ENCODE measurements at regions not wholly inside any gene's neighbourhood (a gene's known extent, or its start where the extent isn't known, plus 50 kb on each side); places are given as distances from the start of the nearest gene placed in this dataset.

- DNase-seq = no peak
- Histone ChIP-seq H3K27me3 (no peaks in the 10 kb centered on the region), H3K27ac (no peak overlapping the region), H3K9me3 (no peaks in the 10 kb centered on the region), H3K4me1 (ENCODE audit: insufficient read depth) (no peaks in the 10 kb centered on the region), H3K4me3 (no peak overlapping the region), H3K36me3 (no peaks in the 10 kb centered on the region)
- WGBS, 3 donors = 68 to 82% (median 74%) methylated on average over 1 of the region's 1 CpG
- TF ChIP-seq, protein P1, sequence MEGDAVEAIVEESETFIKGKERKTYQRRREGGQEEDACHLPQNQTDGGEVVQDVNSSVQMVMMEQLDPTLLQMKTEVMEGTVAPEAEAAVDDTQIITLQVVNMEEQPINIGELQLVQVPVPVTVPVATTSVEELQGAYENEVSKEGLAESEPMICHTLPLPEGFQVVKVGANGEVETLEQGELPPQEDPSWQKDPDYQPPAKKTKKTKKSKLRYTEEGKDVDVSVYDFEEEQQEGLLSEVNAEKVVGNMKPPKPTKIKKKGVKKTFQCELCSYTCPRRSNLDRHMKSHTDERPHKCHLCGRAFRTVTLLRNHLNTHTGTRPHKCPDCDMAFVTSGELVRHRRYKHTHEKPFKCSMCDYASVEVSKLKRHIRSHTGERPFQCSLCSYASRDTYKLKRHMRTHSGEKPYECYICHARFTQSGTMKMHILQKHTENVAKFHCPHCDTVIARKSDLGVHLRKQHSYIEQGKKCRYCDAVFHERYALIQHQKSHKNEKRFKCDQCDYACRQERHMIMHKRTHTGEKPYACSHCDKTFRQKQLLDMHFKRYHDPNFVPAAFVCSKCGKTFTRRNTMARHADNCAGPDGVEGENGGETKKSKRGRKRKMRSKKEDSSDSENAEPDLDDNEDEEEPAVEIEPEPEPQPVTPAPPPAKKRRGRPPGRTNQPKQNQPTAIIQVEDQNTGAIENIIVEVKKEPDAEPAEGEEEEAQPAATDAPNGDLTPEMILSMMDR (IDR thresholded peaks at IDR 0.05) = no peak
- intact Hi-C loops (cut with DNase I) = no loop called here
Measured at GRCh38 chr1:106207185-106207584, 849.3 kb upstream of the PRMT6 start.

DNA sequence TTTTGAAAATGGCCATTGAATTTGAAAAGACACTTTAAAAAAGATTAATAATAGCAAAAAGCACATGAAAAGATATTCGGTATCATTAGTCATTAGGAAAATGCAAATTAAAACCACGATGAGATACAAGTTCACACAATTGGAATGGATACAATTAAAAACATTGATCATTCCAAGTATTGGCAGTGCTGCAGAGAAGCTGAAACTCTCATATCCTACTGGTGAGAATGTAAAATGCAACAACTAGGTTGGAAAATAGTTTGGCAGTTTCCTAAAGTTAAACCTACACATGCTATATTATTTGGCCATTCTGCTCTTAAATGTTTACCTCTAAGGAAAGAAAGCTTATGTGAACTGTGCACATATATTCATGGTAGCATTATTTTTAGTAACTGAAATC is 838.7 kb upstream of the PRMT6 start:
- H3K27me3 ChIP-seq = no peaks in the 10 kb centered on the region
- no peak for TF ChIP-seq EP300 (IDR thresholded peaks at IDR 0.05)
- no peak for TF ChIP-seq POLR2A (IDR thresholded peaks at IDR 0.05)
- TF ChIP-seq, protein P1 (IDR thresholded peaks at IDR 0.05) = no peak
- no peak overlapping the region for H3K27ac ChIP-seq
- H3K36me3 ChIP-seq = no peaks in the 10 kb centered on the region
- WGBS, 3 donors = 7 to 13% (median 8%) methylated on average over 2 of the region's 2 CpGs
- H3K9me3 ChIP-seq = no peaks in the 10 kb centered on the region
- intact Hi-C loops (cut with DNase I) = no loop called here
- H3K4me1 ChIP-seq (ENCODE audit: insufficient read depth) = no peaks in the 10 kb centered on the region
- H3K4me3 ChIP-seq = no peak overlapping the region
- no peak for DNase-seq

DNA sequence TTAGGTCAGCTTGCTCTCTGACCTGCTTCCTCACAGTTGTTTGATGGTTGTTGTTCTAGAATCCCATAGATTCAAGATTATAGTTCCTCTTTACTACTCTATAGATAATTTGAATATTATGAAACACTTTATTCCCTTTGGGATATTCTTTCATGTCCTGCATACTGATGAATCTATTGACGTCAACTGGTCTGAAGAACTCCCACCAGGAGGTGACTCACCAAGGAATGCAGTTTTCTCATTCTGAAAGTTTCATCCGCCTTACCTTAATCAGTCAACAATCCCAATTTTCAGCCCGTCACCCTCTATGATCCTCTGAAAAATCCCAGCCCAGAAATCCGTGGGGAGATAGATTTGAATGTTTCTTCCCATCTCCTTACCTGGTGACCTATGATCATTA is 834.1 kb upstream of the PRMT6 start:
- WGBS, 3 donors = 76 to 86% (median 80%) methylated on average over 4 of the region's 4 CpGs
- DNase-seq = no peak
- Histone ChIP-seq H3K27me3 (no peaks in the 10 kb centered on the region), H3K36me3 (no peaks in the 10 kb centered on the region), H3K4me3 (no peak overlapping the region), H3K27ac (no peak overlapping the region), H3K4me1 (ENCODE audit: insufficient read depth) (no peaks in the 10 kb centered on the region), H3K9me3 (no peaks in the 10 kb centered on the region)
- TF ChIP-seq, protein P1 (IDR thresholded peaks at IDR 0.05) = no peak
- no peak for TF ChIP-seq EP300 (IDR thresholded peaks at IDR 0.05)
- TF ChIP-seq POLR2A (IDR thresholded peaks at IDR 0.05) = no peak
- intact Hi-C loops (cut with DNase I) = no loop called here

DNA sequence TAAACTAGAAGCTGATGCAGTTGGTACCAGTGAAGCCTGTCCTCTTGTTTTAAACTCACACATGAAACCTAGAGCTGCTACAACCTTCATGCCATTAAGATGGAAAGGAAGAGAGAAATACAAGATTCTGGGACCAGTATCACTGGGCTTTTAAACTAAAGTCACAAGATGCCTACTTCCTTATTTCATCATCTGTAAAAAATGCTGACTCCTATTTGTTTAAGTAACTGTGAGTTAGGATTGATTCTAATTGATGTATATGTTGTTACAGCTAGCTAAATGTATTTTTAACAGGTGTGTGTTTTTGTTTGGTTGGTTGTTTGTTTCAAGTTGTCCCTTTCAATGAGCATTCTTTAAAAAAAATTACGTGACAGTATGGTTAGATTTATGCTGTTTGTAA is 833.3 kb upstream of the PRMT6 start:
- Histone ChIP-seq H3K27me3 (no peaks in the 10 kb centered on the region), H3K4me1 (ENCODE audit: insufficient read depth) (no peaks in the 10 kb centered on the region), H3K36me3 (no peaks in the 10 kb centered on the region), H3K27ac (no peak overlapping the region), H3K9me3 (no peaks in the 10 kb centered on the region), H3K4me3 (no peak overlapping the region)
- DNase-seq = no peak
- intact Hi-C loops (cut with DNase I) = no loop called here
- WGBS, 3 donors = 80 to 87% (median 85%) methylated on average over 1 of the region's 1 CpG
- TF ChIP-seq EP300 (IDR thresholded peaks at IDR 0.05) = no peak
- TF ChIP-seq POLR2A (IDR thresholded peaks at IDR 0.05) = no peak

GRCh38 chr1:106224426-106224825 is 832.0 kb upstream of the PRMT6 start:
- intact Hi-C loops (cut with DNase I) = no loop called here
- H3K27me3 ChIP-seq = no peaks in the 10 kb centered on the region
- 71 to 79% (median 73%) methylated on average over 1 of the region's 1 CpG for WGBS, 3 donors
- TF ChIP-seq EP300 (IDR thresholded peaks at IDR 0.05) (no peak), POLR2A (IDR thresholded peaks at IDR 0.05) (no peak)
- TF ChIP-seq, protein P1 (IDR thresholded peaks at IDR 0.05) = no peak
- no peaks in the 10 kb centered on the region for H3K4me1 ChIP-seq (ENCODE audit: insufficient read depth)
- H3K9me3 ChIP-seq = no peaks in the 10 kb centered on the region
- no peak for DNase-seq
- H3K27ac ChIP-seq = no peak overlapping the region
- H3K4me3 ChIP-seq = no peak overlapping the region
- no peaks in the 10 kb centered on the region for H3K36me3 ChIP-seq
